Colonic mucosa (tissue), 4 donors: ENCODE measurements at regions not wholly inside any gene's neighbourhood (a gene's known extent, or its start where the extent isn't known, plus 50 kb on each side); places are given as distances from the start of the nearest gene placed in this dataset.

ENCODE experiments used
- DNase-seq: peaks from one replicate; pipeline ENCODE4 v3.0.0-alpha.2; 2020
- H3K27ac ChIP-seq: fragments of 200-600 bp; one replicate; pipeline ENCODE4 v1.8.0; 2021
- H3K27me3 ChIP-seq: fragments of 200-600 bp; one replicate; pipeline ENCODE4 v1.8.0; 2021
- H3K36me3 ChIP-seq: fragments of 200-600 bp; one replicate; pipeline ENCODE4 v1.8.0; 2021
- H3K4me1 ChIP-seq: fragments of 200-600 bp; one replicate; pipeline ENCODE4 v1.8.0; 2021; ENCODE audit warnings: mild to moderate bottlenecking
- H3K4me3 ChIP-seq: fragments of 200-600 bp; one replicate; pipeline ENCODE4 v1.8.0; 2021
- H3K9ac ChIP-seq, 2 donors: one replicate each; pipeline ENCODE4 v1.7.0; 2013; ENCODE audit warnings: control low read depth in 2 of 2, low read depth in 2 of 2, low read length in 2 of 2
- H3K9me3 ChIP-seq: fragments of 200-600 bp; one replicate; pipeline ENCODE4 v1.8.0; 2021
- intact Hi-C: fragments of 100-400 bp; cut with DNase I; formaldehyde crosslinking; loops from one replicate; pipeline ENCODE4 v1.14.1; 2022
- TF ChIP-seq, protein P1 (sequence below): fragments of 200-600 bp; IDR thresholded peaks from one replicate; pipeline ENCODE4 v1.8.0; 2022; ENCODE audit warnings: antibody characterized with exemption, mild to moderate bottlenecking
- donor health status: healthy.
- donor health status: DM: no; HTN: no; CAD: no.
- donor health status: DM: no; HTN: no; CAD: no.

DNA sequence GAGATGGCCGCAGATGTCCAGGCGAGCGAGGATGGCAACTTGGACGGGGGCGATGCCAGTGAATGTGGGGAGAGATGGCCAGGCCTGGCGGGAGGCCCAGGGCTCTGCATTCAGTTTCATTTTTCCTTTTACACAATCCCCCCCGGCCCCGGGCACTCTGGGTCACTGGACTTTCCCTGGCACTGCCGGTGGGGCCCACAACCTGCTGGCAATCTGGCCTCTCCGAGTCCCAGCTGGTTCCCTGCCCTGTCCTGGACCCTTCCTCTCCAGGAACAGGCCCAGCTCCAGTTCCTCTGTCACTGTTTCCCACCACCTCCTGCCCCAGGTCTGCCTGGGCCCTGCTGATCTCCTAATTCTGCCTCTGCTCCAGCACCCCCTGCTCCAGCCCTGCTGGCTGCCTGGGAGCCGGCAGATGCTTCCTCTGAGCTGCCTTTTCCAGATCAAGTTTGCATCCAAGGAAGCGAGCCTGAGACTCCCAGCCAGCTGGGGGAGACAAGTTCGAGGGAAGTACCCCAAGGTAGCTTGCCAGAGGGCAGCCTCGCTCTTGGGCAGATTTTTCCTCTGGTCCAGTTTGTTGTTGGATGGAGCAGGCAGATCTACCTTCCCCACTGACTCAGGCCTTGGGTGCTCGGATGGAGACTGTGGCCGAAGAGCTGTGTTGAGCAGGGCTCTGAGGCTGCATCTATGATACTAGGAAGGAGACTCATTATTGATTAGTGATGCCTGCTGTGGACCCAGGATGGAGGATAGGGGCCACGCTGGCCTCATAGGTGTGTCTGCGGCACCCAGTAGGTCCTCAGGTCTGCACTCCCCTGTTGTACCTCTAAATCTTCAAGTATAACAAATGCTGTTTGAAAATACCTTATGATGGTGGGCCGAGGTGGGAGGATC lies 83.2 kb downstream of the CEBPB start:
- Histone ChIP-seq H3K27me3 (no peaks in the 10 kb centered on the region), H3K9ac (peak overlapping the region in 1 of 2 donors; percentile 50), H3K36me3 (no peaks in the 10 kb centered on the region), H3K9me3 (no peaks in the 10 kb centered on the region), H3K4me1 (no peaks in the 10 kb centered on the region), H3K27ac (peak overlapping the region; percentile 41), H3K4me3 (no peak overlapping the region)
- TF ChIP-seq, protein P1, sequence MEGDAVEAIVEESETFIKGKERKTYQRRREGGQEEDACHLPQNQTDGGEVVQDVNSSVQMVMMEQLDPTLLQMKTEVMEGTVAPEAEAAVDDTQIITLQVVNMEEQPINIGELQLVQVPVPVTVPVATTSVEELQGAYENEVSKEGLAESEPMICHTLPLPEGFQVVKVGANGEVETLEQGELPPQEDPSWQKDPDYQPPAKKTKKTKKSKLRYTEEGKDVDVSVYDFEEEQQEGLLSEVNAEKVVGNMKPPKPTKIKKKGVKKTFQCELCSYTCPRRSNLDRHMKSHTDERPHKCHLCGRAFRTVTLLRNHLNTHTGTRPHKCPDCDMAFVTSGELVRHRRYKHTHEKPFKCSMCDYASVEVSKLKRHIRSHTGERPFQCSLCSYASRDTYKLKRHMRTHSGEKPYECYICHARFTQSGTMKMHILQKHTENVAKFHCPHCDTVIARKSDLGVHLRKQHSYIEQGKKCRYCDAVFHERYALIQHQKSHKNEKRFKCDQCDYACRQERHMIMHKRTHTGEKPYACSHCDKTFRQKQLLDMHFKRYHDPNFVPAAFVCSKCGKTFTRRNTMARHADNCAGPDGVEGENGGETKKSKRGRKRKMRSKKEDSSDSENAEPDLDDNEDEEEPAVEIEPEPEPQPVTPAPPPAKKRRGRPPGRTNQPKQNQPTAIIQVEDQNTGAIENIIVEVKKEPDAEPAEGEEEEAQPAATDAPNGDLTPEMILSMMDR = no peak
- intact Hi-C loops = loop anchor here (10.0 kb wide), 1 partner anchor 191 kb away; no protein-coding TSS in a partner anchor
- no peak for DNase-seq

DNA sequence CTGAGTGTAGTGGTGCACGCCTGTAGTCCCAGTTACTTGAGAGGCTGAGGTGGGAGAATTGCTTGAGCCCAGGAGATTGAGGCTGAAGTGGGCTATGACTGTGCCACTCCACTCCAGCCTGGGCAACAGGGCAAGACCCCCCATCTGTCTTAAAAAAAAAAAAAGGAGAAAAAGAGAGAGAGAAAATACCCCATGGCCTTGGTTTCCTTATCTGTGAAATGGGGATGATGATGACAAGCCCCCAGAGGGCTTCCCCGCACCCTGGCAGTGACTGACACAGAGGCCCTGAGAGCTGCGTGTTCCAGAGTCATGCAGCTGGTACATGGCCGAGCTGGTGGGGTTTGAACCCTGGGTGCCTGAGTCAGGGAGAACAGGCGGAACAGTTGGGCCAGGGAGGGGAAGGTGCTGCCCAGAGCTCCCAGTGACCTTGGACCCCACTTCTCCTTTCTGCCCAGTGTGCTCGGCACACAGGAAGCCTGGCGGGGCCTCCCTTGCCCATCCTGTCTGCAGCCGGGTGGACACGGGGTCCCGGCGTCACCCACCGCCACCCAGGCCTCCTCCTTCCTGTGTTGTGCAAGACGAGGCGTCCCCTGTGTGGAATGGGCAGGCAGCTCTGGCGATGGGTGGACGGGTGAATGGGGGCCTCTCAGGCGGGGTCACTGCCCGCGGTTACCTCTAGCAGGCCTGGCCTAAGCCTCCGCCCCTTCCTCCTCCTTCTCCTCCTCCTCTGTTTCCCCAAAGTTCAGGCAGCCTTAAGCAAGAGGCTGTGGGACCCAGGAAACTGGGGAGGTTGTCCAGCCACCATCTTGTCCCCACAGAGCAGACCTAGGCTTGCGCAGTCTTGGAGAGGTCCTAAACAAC lies 84.2 kb downstream of the CEBPB start:
- TF ChIP-seq, protein P1 = no peak
- no peak for DNase-seq
- no peaks in the 10 kb centered on the region for H3K9me3 ChIP-seq
- no peaks in the 10 kb centered on the region for H3K4me1 ChIP-seq
- intact Hi-C loops = loop anchor here (10.0 kb wide), 1 partner anchor 190 kb away; no protein-coding TSS in a partner anchor
- no peak overlapping the region for H3K9ac ChIP-seq
- H3K27me3 ChIP-seq = no peaks in the 10 kb centered on the region
- H3K4me3 ChIP-seq = no peak overlapping the region
- H3K27ac ChIP-seq = peak overlapping the region; percentile 41
- no peaks in the 10 kb centered on the region for H3K36me3 ChIP-seq

DNA sequence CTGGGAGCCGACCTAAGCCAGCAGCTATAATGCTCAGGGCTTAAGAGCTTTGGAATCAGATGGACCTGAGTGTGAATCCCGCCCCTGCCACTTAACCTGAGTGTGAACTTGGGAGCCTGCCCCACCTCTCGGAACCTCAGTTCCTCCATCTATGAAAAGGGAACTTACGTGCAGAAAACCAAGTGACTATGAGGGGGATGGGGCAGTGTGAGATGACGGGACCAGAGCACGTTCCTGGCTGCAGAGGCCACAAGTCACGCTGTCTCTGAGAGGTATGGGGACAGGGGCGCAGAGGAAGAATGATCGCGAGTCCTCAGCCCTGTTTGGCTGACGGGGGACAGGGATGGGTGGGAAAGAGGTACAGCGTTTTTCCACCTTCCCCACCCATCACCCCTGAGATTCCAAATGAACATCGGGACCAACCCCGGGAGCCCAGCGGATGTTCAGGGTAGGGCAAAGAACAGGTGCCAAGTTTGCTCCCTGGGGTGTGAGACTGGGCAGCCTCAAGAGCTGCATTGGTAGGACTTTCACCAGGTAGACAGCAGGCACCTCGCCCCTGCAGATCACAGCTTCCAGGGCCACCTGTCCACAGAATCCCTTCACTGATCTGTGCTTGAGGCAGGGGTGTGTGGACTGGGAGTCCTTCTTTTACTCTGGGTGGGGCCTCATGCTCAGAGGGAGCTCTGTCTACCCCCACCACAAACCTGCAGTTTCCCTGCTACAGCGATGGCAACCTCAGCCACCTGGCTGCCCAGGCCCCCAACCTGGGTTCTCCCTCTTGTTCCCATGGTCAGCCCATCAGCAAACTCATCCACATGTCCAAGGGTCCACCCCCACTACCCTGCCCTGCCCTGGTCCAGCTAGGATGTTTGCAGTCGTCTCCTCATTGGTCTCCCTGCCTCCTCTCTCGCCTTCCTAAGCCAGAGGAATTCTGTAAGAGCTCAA lies 85.8 kb downstream of the CEBPB start:
- Histone ChIP-seq H3K4me1 (no peaks in the 10 kb centered on the region), H3K27me3 (no peaks in the 10 kb centered on the region), H3K4me3 (no peak overlapping the region), H3K27ac (no peak overlapping the region), H3K36me3 (no peaks in the 10 kb centered on the region), H3K9ac (peak overlapping the region in 1 of 2 donors; percentile 14), H3K9me3 (no peaks in the 10 kb centered on the region)
- TF ChIP-seq, protein P1 = no peak
- intact Hi-C loops = loop anchor here (10.0 kb wide), 1 partner anchor 188 kb away; no protein-coding TSS in a partner anchor
- no peak for DNase-seq

DNA sequence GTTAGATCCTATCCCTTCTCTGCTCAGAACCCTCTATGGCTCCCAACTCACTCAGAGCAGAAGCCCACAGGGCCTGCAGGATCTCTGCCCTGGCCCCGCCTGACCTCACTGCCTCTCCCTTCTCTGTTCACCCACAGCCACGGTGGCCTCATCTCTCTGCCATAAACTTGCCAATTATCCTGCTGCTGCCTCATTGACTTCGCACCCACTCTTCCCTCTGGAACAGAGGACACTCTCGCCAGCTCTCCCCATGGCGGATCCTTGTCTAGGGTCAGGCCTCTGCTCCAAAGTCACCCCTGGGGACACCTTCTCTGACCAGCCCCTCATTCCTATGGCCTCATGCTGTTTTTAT lies 86.4 kb downstream of the CEBPB start:
- TF ChIP-seq, protein P1 = no peak
- Histone ChIP-seq H3K4me1 (no peaks in the 10 kb centered on the region), H3K36me3 (no peaks in the 10 kb centered on the region), H3K9ac (peak overlapping the region in 1 of 2 donors; percentile 14), H3K27me3 (no peaks in the 10 kb centered on the region), H3K4me3 (no peak overlapping the region), H3K27ac (no peak overlapping the region), H3K9me3 (no peaks in the 10 kb centered on the region)
- no peak for DNase-seq
- intact Hi-C loops = loop anchor here (10.0 kb wide), 1 partner anchor 188 kb away; no protein-coding TSS in a partner anchor
